ENCODE measurements at regions not wholly inside any gene's neighbourhood (a gene's known extent, or its start where the extent isn't known, plus 50 kb on each side); places are given as distances from the start of the nearest gene placed in this dataset.

DNA sequence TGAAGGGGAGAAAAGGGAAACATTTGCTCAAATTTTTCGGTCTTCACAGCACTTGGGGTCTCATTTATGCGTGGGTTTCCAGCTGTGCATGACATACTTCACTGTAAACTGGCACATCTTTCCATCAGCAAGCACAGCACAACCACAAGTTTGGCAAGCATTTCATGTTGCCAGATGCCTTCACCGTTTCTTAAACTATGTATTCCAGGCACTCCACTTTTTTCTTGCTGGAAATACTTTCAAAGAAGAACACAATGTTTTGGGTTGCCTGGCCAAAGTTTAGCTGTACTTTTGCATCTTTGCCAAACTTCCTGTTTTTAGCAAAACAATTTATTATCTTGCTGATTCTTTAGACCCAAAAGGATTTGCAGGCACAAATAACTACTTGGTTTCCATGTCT is 194.6 kb upstream of the MEIS1 start:
- Mint-ChIP-seq H3K4me1 (no peaks in the 10 kb centered on the region), H3K4me3 (no peak overlapping the region), H3K36me3 (no peaks in the 10 kb centered on the region), H3K27ac (no peak overlapping the region), H3K27me3 (no peaks in the 10 kb centered on the region), H3K9me3 (peaks cover 0 to 7% (median 2%) of the 10 kb centered on the region in 7 donors)
- Histone ChIP-seq H3K27me3 (ENCODE audit: control insufficient read depth, insufficient read depth, low read length) (no peaks in the 10 kb centered on the region), H3K9me3 (ENCODE audit: control insufficient read depth in 2 of 2, low read length in 2 of 2) (no peaks in the 10 kb centered on the region), H3K4me1 (ENCODE audit: control insufficient read depth, insufficient read depth, low read length, poor library complexity, severe bottlenecking) (no peaks in the 10 kb centered on the region), H3K36me3 (ENCODE audit: control insufficient read depth, insufficient read depth, low read length) (no peaks in the 10 kb centered on the region), H3K27ac (ENCODE audit: insufficient read depth, low read length, poor library complexity, severe bottlenecking) (no peak overlapping the region), H3K4me3 (ENCODE audit: low read depth, low read length) (no peak overlapping the region)
- ATAC-seq (ENCODE audit: low read depth in 2 of 2) (no peak), DNase-seq (no peak)

DNA sequence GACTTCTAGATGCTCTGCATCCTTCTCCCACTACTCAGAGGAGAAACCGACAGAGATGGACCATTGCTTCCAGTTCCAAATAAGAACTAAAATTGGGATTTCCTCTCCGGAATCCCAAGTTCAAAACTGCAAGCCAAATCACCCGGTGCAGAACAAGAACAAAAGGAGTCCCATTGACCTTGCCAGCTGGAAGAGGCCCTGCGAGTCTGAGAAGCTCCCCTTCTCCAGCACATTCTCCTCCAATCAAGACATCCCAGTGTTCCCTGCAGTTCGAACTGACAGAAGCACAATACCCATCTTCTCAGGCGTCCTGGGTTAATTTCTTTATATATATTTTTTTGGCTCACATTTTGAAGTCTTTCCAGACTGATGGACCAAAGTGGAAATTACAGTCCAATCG is 195.3 kb upstream of the MEIS1 start:
- no peaks in the 10 kb centered on the region for H3K27me3 Mint-ChIP-seq
- Histone ChIP-seq H3K36me3 (ENCODE audit: control insufficient read depth, insufficient read depth, low read length) (no peaks in the 10 kb centered on the region), H3K27me3 (ENCODE audit: control insufficient read depth, insufficient read depth, low read length) (no peaks in the 10 kb centered on the region), H3K27ac (ENCODE audit: insufficient read depth, low read length, poor library complexity, severe bottlenecking) (no peak overlapping the region), H3K4me3 (ENCODE audit: low read depth, low read length) (no peak overlapping the region), H3K4me1 (ENCODE audit: control insufficient read depth, insufficient read depth, low read length, poor library complexity, severe bottlenecking) (no peaks in the 10 kb centered on the region), H3K9me3 (ENCODE audit: control insufficient read depth in 2 of 2, low read length in 2 of 2) (no peaks in the 10 kb centered on the region)
- peaks cover 0 to 6% (median 0%) of the 10 kb centered on the region in 7 donors for H3K9me3 Mint-ChIP-seq
- H3K36me3 Mint-ChIP-seq = no peaks in the 10 kb centered on the region
- no peak for DNase-seq
- ATAC-seq (ENCODE audit: low read depth in 2 of 2) = no peak
- no peaks in the 10 kb centered on the region for H3K4me1 Mint-ChIP-seq
- H3K27ac Mint-ChIP-seq = no peak overlapping the region
- no peak overlapping the region for H3K4me3 Mint-ChIP-seq

DNA sequence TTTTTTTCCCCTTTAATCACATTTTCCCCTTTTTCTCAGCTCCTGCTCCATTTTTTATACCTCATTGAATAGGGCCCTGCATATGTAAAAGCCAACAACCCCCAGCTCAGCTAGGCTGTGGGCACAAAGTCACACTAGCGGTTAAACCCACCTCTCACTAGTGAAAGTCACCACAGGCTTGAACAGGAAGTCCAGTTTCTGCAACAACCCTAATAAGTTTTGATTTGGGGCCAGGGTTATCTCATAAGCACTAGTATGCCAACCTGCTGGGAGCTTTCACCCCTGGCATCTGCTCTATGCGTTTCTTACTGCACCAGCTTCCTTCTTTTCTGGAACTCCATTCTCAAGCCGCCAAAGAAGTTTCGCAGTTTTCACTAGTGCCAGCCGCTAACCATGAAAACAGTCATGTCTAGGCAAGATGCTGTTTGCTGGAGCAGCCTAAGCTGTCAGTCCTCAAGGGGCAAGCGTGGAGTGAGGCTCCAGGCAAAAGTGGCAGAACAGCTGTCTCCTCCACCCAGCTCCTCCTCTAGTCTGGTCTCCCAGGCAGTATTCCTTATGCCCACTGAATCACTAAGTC is 197.0 kb upstream of the MEIS1 start:
- no peak overlapping the region for H3K4me3 ChIP-seq (ENCODE audit: low read depth, low read length)
- no peaks in the 10 kb centered on the region for H3K36me3 ChIP-seq (ENCODE audit: control insufficient read depth, insufficient read depth, low read length)
- Mint-ChIP-seq H3K27ac (no peak overlapping the region), H3K4me1 (no peaks in the 10 kb centered on the region), H3K27me3 (no peaks in the 10 kb centered on the region), H3K36me3 (no peaks in the 10 kb centered on the region), H3K9me3 (peaks cover 0 to 5% (median 0%) of the 10 kb centered on the region in 7 donors), H3K4me3 (no peak overlapping the region)
- no peaks in the 10 kb centered on the region for H3K4me1 ChIP-seq (ENCODE audit: control insufficient read depth, insufficient read depth, low read length, poor library complexity, severe bottlenecking)
- no peaks in the 10 kb centered on the region for H3K9me3 ChIP-seq (ENCODE audit: control insufficient read depth in 2 of 2, low read length in 2 of 2)
- ATAC-seq (ENCODE audit: low read depth in 2 of 2) (no peak), DNase-seq (no peak)
- no peaks in the 10 kb centered on the region for H3K27me3 ChIP-seq (ENCODE audit: control insufficient read depth, insufficient read depth, low read length)
- no peak overlapping the region for H3K27ac ChIP-seq (ENCODE audit: insufficient read depth, low read length, poor library complexity, severe bottlenecking)

DNA sequence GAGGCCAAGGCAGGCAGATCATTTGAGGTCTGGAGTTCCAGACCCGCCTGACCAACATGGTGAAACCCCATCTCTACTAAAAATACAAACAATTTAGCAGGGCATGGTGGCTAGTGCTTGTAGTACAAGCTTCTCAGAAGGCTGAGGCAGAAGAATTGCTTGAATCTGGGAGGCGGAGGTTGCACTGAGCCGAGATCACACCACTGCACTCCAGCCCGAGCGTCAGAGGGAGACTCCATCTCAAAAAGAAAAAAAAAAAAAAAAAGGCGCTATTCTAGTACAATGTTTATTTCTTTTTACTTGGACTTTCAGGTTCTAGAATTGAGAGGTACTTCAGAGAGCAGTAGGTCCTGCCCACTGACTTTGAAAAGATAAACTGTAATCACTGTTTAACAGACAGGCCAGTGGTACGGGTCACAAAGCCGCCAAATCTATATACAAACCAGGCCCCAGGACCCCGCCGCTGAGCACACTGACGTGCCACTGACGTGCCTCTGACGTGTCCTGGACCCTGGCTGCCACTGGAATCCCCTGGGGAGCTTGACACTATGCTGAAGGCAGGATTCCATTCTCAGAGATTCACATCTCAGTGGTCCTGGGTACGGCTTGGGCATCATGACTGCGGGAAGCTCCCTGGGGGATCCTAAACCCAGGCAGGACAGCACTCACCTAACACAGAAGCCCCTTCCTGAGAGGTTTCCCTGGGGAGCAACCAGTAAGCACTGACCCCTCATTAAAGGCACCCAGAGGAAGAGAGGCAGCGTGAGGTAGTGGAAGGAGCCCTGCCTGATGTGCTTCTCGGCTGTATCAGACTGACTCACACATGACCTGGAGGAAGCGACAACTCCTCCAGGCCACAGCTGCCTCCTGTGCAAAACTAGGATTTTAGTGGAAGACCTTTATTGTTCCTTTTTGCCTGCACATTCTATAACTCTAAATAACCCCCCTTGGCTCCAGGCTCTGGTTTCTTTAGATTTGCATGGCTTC is 197.8 kb upstream of the MEIS1 start:
- Histone ChIP-seq H3K4me1 (ENCODE audit: control insufficient read depth, insufficient read depth, low read length, poor library complexity, severe bottlenecking) (no peaks in the 10 kb centered on the region), H3K27ac (ENCODE audit: insufficient read depth, low read length, poor library complexity, severe bottlenecking) (no peak overlapping the region), H3K9me3 (ENCODE audit: control insufficient read depth in 2 of 2, low read length in 2 of 2) (no peaks in the 10 kb centered on the region), H3K4me3 (ENCODE audit: low read depth, low read length) (no peak overlapping the region), H3K36me3 (ENCODE audit: control insufficient read depth, insufficient read depth, low read length) (no peaks in the 10 kb centered on the region), H3K27me3 (ENCODE audit: control insufficient read depth, insufficient read depth, low read length) (no peaks in the 10 kb centered on the region)
- Mint-ChIP-seq H3K27me3 (no peaks in the 10 kb centered on the region), H3K4me3 (no peak overlapping the region), H3K9me3 (peaks cover 0 to 5% (median 0%) of the 10 kb centered on the region in 7 donors), H3K27ac (no peak overlapping the region), H3K4me1 (no peaks in the 10 kb centered on the region), H3K36me3 (no peaks in the 10 kb centered on the region)
- DNase-seq (no peak), ATAC-seq (ENCODE audit: low read depth in 2 of 2) (no peak)

DNA sequence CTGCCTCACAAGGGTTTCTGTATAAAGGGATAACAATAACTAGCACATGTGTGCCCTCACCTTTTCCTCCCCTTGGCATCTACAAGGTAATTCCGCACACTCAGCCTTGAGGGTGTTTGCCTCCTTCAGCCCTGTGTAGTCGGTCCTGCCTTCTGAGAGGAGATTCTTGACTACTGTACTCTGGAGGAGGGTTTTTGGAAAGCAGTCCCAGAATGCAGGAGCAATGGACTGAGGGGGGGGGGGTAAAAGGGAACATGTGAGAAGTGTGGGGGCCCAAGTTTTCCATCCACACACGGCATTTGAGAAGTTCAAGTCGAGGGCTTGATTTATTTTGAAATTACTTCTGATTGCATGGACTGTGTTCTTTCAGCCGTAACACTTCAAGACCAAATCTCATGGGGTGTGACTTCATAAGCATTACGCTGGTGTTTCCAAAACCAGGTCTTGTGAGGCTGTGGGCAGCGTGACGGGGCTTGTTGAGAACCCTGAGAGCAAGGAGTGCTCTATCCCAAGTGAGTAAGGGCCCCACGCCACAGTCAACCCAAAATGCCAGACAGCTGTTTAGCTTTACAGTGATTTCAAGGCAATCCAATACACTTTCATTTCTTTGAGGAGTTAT is 198.7 kb upstream of the MEIS1 start:
- no peaks in the 10 kb centered on the region for H3K4me1 Mint-ChIP-seq
- Histone ChIP-seq H3K9me3 (ENCODE audit: control insufficient read depth in 2 of 2, low read length in 2 of 2) (no peaks in the 10 kb centered on the region), H3K36me3 (ENCODE audit: control insufficient read depth, insufficient read depth, low read length) (no peaks in the 10 kb centered on the region), H3K4me3 (ENCODE audit: low read depth, low read length) (no peak overlapping the region), H3K27me3 (ENCODE audit: control insufficient read depth, insufficient read depth, low read length) (no peaks in the 10 kb centered on the region), H3K27ac (ENCODE audit: insufficient read depth, low read length, poor library complexity, severe bottlenecking) (no peak overlapping the region), H3K4me1 (ENCODE audit: control insufficient read depth, insufficient read depth, low read length, poor library complexity, severe bottlenecking) (no peaks in the 10 kb centered on the region)
- peaks cover 0 to 5% (median 0%) of the 10 kb centered on the region in 7 donors for H3K9me3 Mint-ChIP-seq
- no peaks in the 10 kb centered on the region for H3K36me3 Mint-ChIP-seq
- H3K27me3 Mint-ChIP-seq = no peaks in the 10 kb centered on the region
- no peak for DNase-seq
- no peak overlapping the region for H3K4me3 Mint-ChIP-seq
- H3K27ac Mint-ChIP-seq = no peak overlapping the region
- ATAC-seq (ENCODE audit: low read depth in 2 of 2) = no peak

DNA sequence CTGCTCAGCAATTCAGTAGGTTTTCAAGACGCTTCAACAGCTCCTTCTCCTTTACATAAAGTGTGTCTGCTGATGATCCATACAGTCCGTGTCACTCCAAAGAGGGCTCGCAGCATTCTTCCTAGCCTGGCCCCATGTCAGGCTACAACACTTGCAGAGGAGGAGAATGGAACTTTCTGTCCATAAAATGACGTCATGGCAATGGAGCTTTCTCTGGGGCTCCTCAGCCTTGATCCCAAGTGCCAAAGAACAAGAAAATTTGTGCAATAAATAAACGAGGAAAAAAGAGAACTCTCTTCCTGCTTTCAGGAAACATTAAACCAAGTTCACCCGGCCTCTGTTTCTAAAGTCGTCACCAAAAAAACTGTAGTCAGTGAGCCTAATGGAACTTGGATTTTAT is 199.5 kb upstream of the MEIS1 start:
- H3K27me3 Mint-ChIP-seq = no peaks in the 10 kb centered on the region
- no peak for DNase-seq

DNA sequence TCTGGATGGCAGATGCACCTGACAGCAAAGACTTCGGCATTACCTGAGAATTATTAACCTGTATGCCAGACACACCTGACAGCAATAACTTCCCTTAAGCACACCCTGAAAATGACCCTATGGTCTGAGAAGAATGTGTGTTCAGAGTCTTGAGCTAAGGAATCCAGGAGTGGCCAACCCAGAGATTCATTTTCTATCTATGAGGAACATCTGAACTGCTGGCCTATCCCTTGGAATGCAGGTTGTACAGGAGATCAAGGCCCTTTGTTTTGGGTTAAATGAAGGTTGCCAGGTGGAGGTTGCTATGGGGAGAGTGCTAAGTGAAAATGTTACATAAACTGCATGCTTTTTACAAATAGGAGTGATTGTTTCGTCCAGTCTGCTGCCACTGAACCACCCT is 200.9 kb upstream of the MEIS1 start:
- DNase-seq (no peak), ATAC-seq (ENCODE audit: low read depth in 2 of 2) (no peak)
- no peaks in the 10 kb centered on the region for H3K4me1 ChIP-seq (ENCODE audit: control insufficient read depth, insufficient read depth, low read length, poor library complexity, severe bottlenecking)
- no peaks in the 10 kb centered on the region for H3K36me3 ChIP-seq (ENCODE audit: control insufficient read depth, insufficient read depth, low read length)
- H3K27ac ChIP-seq (ENCODE audit: insufficient read depth, low read length, poor library complexity, severe bottlenecking) = no peak overlapping the region
- Mint-ChIP-seq H3K9me3 (peaks cover 0 to 5% (median 0%) of the 10 kb centered on the region in 7 donors), H3K27ac (no peak overlapping the region), H3K36me3 (no peaks in the 10 kb centered on the region), H3K4me1 (no peaks in the 10 kb centered on the region), H3K4me3 (no peak overlapping the region), H3K27me3 (no peaks in the 10 kb centered on the region)
- H3K4me3 ChIP-seq (ENCODE audit: low read depth, low read length) = no peak overlapping the region
- H3K9me3 ChIP-seq (ENCODE audit: control insufficient read depth in 2 of 2, low read length in 2 of 2) = no peaks in the 10 kb centered on the region
- no peaks in the 10 kb centered on the region for H3K27me3 ChIP-seq (ENCODE audit: control insufficient read depth, insufficient read depth, low read length)

More for the DNA sequence above, 199.5 kb upstream of the MEIS1 start:
- Histone ChIP-seq H3K9me3 (ENCODE audit: control insufficient read depth in 2 of 2, low read length in 2 of 2) (no peaks in the 10 kb centered on the region), H3K4me1 (ENCODE audit: control insufficient read depth, insufficient read depth, low read length, poor library complexity, severe bottlenecking) (no peaks in the 10 kb centered on the region), H3K36me3 (ENCODE audit: control insufficient read depth, insufficient read depth, low read length) (no peaks in the 10 kb centered on the region), H3K27me3 (ENCODE audit: control insufficient read depth, insufficient read depth, low read length) (no peaks in the 10 kb centered on the region), H3K4me3 (ENCODE audit: low read depth, low read length) (no peak overlapping the region), H3K27ac (ENCODE audit: insufficient read depth, low read length, poor library complexity, severe bottlenecking) (no peak overlapping the region)
- Mint-ChIP-seq H3K4me3 (no peak overlapping the region), H3K4me1 (no peaks in the 10 kb centered on the region), H3K27ac (no peak overlapping the region), H3K9me3 (peaks cover 0 to 5% (median 0%) of the 10 kb centered on the region in 7 donors), H3K36me3 (no peaks in the 10 kb centered on the region)
- no peak for ATAC-seq (ENCODE audit: low read depth in 2 of 2)
